Kidney (tissue), 13 donors: ENCODE measurements at regions not wholly inside any gene's neighbourhood (a gene's known extent, or its start where the extent isn't known, plus 50 kb on each side); places are given as distances from the start of the nearest gene placed in this dataset.

Experiments used
- DNase-seq, 5 donors: peaks; one replicate each; pipeline ENCODE4 v3.0.0-alpha.2; 2013 to 2020
- FAIRE-seq: peaks from 2 replicates; lab custom pipeline; 2012; peaks lifted over from hg19 to GRCh38; lab: Jason Lieb, UNC
- H3K27ac ChIP-seq, 2 donors: one replicate each; pipeline ENCODE4 v1.7.0; 2013; ENCODE audit warnings: low read depth in 2 of 2, low read length in 2 of 2, inconsistent platforms in 1 of 2
- H3K27me3 ChIP-seq: one replicate; pipeline ENCODE4 v1.7.1; 2013; ENCODE audit warnings: low read length, inconsistent platforms; ENCODE audit not compliant: control insufficient read depth, insufficient read depth
- H3K36me3 ChIP-seq, 3 donors: one replicate each; pipeline versions ENCODE4 v1.7.0 to v1.7.1; 2013; ENCODE audit warnings: low read length in 3 of 3, control low read depth in 1 of 3, inconsistent platforms in 1 of 3; ENCODE audit not compliant: insufficient read depth in 3 of 3, control insufficient read depth in 2 of 3
- H3K4me1 ChIP-seq, 3 donors: one replicate each; pipeline versions ENCODE4 v1.7.0 to v1.7.1; 2013; ENCODE audit warnings: low read length in 3 of 3, inconsistent platforms in 1 of 3, low read depth in 1 of 3; ENCODE audit not compliant: control insufficient read depth in 2 of 3, insufficient read depth in 2 of 3
- H3K4me3 ChIP-seq, 3 donors: one replicate each; pipeline versions ENCODE4 v1.7.0 to v1.8.1; 2013; ENCODE audit warnings: low read length in 3 of 3, control low read depth in 1 of 3, inconsistent platforms in 1 of 3
- H3K9ac ChIP-seq, 3 donors: one replicate each; pipeline versions ENCODE4 v1.7.0 to v1.7.1; 2013; ENCODE audit warnings: low read length in 3 of 3, control low read depth in 1 of 3, inconsistent platforms in 1 of 3
- H3K9me3 ChIP-seq, 3 donors: one replicate each; pipeline versions ENCODE4 v1.7.0 to v1.7.1; 2013; ENCODE audit warnings: low read length in 3 of 3, control low read depth in 1 of 3, inconsistent platforms in 1 of 3; ENCODE audit not compliant: control insufficient read depth in 2 of 3, insufficient read depth in 1 of 3
- CTCF ChIP-seq: IDR thresholded peaks from 3 replicates; pipeline ENCODE4 v1.5.1; 2012; ENCODE audit warnings: mild to moderate bottlenecking, moderate library complexity, borderline replicate concordance; ENCODE audit not compliant: insufficient read depth; ENCODE audit errors: extremely low read depth
- intact Hi-C: fragments of 100-400 bp; cut with DNase I; formaldehyde crosslinking; loops from one replicate; pipeline ENCODE4 v1.11.1; 2022
- donor health status: control.
- donor health status: control.
- donor health status: control.
- donor health status: control.
- donor health status: control.
- donor health status: DM: yes; HTN: yes; CAD: no.
- donor health status: Normal renal cell carcinoma (clear cell type).

- H3K4me3 ChIP-seq: no peak overlapping the region
- no peaks in the 10 kb centered on the region for H3K36me3 ChIP-seq
- H3K27me3 ChIP-seq: no peaks in the 10 kb centered on the region
- intact Hi-C loops: no loop called here
- no peak for TF ChIP-seq CTCF
- FAIRE-seq (no peak), DNase-seq (no peak)
- H3K9me3 ChIP-seq: no peaks in the 10 kb centered on the region
- H3K27ac ChIP-seq: no peak overlapping the region
- H3K4me1 ChIP-seq: no peaks in the 10 kb centered on the region
- no peak overlapping the region for H3K9ac ChIP-seq
These were observed 435.9 kb upstream of the TLE4 start for GRCh38 chr9:79135681-79136415.

- intact Hi-C loops: no loop called here
- no peak overlapping the region for H3K4me3 ChIP-seq
- H3K9ac ChIP-seq: no peak overlapping the region
- H3K4me1 ChIP-seq: no peaks in the 10 kb centered on the region
- H3K36me3 ChIP-seq: no peaks in the 10 kb centered on the region
- no peak for TF ChIP-seq CTCF
- H3K9me3 ChIP-seq: no peaks in the 10 kb centered on the region
- peak in 2 of 5 donors; percentile 47 to 66 for DNase-seq
- no peak overlapping the region for H3K27ac ChIP-seq
- H3K27me3 ChIP-seq: no peaks in the 10 kb centered on the region
- FAIRE-seq: no peak
These were observed 431.0 kb upstream of the TLE4 start for GRCh38 chr9:79140751-79141150.

- DNase-seq: no peak
These were observed 428.6 kb upstream of the TLE4 start for GRCh38 chr9:79143211-79143610.

More at GRCh38 chr9:79143211-79143610, 428.6 kb upstream of the TLE4 start:
- intact Hi-C loops: no loop called here
- no peaks in the 10 kb centered on the region for H3K9me3 ChIP-seq
- H3K27me3 ChIP-seq: no peaks in the 10 kb centered on the region
- no peak overlapping the region for H3K4me3 ChIP-seq
- no peaks in the 10 kb centered on the region for H3K4me1 ChIP-seq
- H3K9ac ChIP-seq: no peak overlapping the region
- no peak for TF ChIP-seq CTCF
- H3K27ac ChIP-seq: no peak overlapping the region
- FAIRE-seq: no peak
- H3K36me3 ChIP-seq: no peaks in the 10 kb centered on the region
